CD4-positive, alpha-beta memory T cell (primary cell): ENCODE measurements at regions not wholly inside any gene's neighbourhood (a gene's known extent, or its start where the extent isn't known, plus 50 kb on each side); places are given as distances from the start of the nearest gene placed in this dataset.

ENCODE experiments used
- CTCF ChIA-PET: fragments of 350-600 bp; sonication (Branson Sonifier 250); formaldehyde crosslinking; loops from one replicate; lab custom pipeline; 2021; ENCODE audit warnings: inconsistent platforms; ENCODE audit not compliant: partially characterized antibody; lab: Charles Lee
- POLR2A ChIA-PET: fragments of 350-600 bp; sonication (Branson Sonifier 250); formaldehyde crosslinking; loops from one replicate; lab custom pipeline; 2021; ENCODE audit not compliant: partially characterized antibody; lab: Charles Lee
- DNase-seq, 5 donors: peaks; one replicate each; pipeline versions ENCODE4 v3.0.0 to v3.0.0-alpha.2; 2020 to 2022; ENCODE audit warnings: mixed read lengths in 1 of 5
- H3K27ac ChIP-seq: one replicate; pipeline ENCODE4 v1.7.0; 2013; ENCODE audit warnings: low read depth, low read length
- H3K27me3 ChIP-seq: 2 replicates; pipeline ENCODE4 v1.7.0; 2013; ENCODE audit warnings: mild to moderate bottlenecking, low read length, moderate library complexity; ENCODE audit not compliant: insufficient read depth
- H3K36me3 ChIP-seq: 2 replicates; pipeline ENCODE4 v1.7.0; 2013; ENCODE audit warnings: mild to moderate bottlenecking, low read length, moderate library complexity; ENCODE audit not compliant: insufficient read depth
- H3K4me1 ChIP-seq: 2 replicates; pipeline ENCODE4 v1.7.0; 2013; ENCODE audit warnings: mild to moderate bottlenecking, low read length, moderate library complexity; ENCODE audit not compliant: insufficient read depth
- H3K4me3 ChIP-seq, 2 donors: one replicate each; pipeline ENCODE4 v1.7.0; 2013; ENCODE audit warnings: low read length in 2 of 2, mild to moderate bottlenecking in 1 of 2
- H3K9me3 ChIP-seq, 2 donors: one replicate each; pipeline ENCODE4 v1.7.0; 2013; ENCODE audit warnings: low read length in 2 of 2, control low read depth in 1 of 2; ENCODE audit not compliant: control insufficient read depth in 1 of 2
- H3K27ac Mint-ChIP-seq, 7 donors: one replicate each; pipeline ENCODE4 v1.8.0; 2020 to 2021; ENCODE audit warnings: mixed read lengths in 7 of 7, mild to moderate bottlenecking in 6 of 7, inconsistent platforms in 3 of 7, moderate library complexity in 3 of 7
- H3K27me3 Mint-ChIP-seq, 2 donors: one replicate each; pipeline ENCODE4 v1.8.0; 2020 to 2021; ENCODE audit warnings: mixed read lengths in 2 of 2
- H3K36me3 Mint-ChIP-seq, 2 donors: one replicate each; pipeline ENCODE4 v1.8.0; 2020 to 2021; ENCODE audit warnings: mixed read lengths in 2 of 2, inconsistent platforms in 1 of 2, mild to moderate bottlenecking in 1 of 2
- H3K4me1 Mint-ChIP-seq, 4 donors: one replicate each; pipeline ENCODE4 v1.8.0; 2020 to 2021; ENCODE audit warnings: mixed read lengths in 4 of 4, mild to moderate bottlenecking in 1 of 4
- H3K4me3 Mint-ChIP-seq, 8 donors: one replicate each; pipeline ENCODE4 v1.8.0; 2020 to 2021; ENCODE audit warnings: mixed read lengths in 8 of 8, mild to moderate bottlenecking in 7 of 8, moderate library complexity in 6 of 8, inconsistent platforms in 3 of 8
- H3K9me3 Mint-ChIP-seq, 8 donors: one replicate each; pipeline ENCODE4 v1.8.0; 2020 to 2021; ENCODE audit warnings: mixed read lengths in 8 of 8, mild to moderate bottlenecking in 5 of 8, inconsistent platforms in 3 of 8, moderate library complexity in 1 of 8
- intact Hi-C: fragments of 100-400 bp; cut with micrococcal nuclease; formaldehyde crosslinking; loops from one replicate; pipeline ENCODE4 v1.15.1; 2023

- H3K4me1 Mint-ChIP-seq, result peaks cover 2 to 9% (median 6%) of the 10 kb centered on the region in 4 donors
- intact Hi-C loops, result no loop called here
- DNase-seq, result no peak
- ChIA-PET CTCF (interaction anchor here (0.7 kb wide), 2 partner anchors 25 to 28 kb away, joined by 3 read pairs; no protein-coding TSS in a partner anchor), POLR2A (no interaction called here)
- no peak overlapping the region for H3K4me3 Mint-ChIP-seq
- H3K27me3 Mint-ChIP-seq, result no peaks in the 10 kb centered on the region
- Histone ChIP-seq H3K9me3 (no peaks in the 10 kb centered on the region), H3K27ac (no peak overlapping the region), H3K4me3 (no peak overlapping the region), H3K36me3 (no peaks in the 10 kb centered on the region), H3K4me1 (no peaks in the 10 kb centered on the region), H3K27me3 (no peaks in the 10 kb centered on the region)
- no peak overlapping the region for H3K27ac Mint-ChIP-seq
- peaks cover 0 to 2% (median 0%) of the 10 kb centered on the region in 8 donors for H3K9me3 Mint-ChIP-seq
- no peaks in the 10 kb centered on the region for H3K36me3 Mint-ChIP-seq
These were observed 49.9 kb upstream of the TEX13D start for GRCh38 chrX:124282580-124282979.
